T-cell (primary cell): ENCODE measurements at regions not wholly inside any gene's neighbourhood (a gene's known extent, or its start where the extent isn't known, plus 50 kb on each side); places are given as distances from the start of the nearest gene placed in this dataset.
"Not testable (repeated sequence)": the region's sequence is repeated elsewhere in the genome, so short reads cannot be mapped to it uniquely, and the experiment has no call there.

Source experiments
- ATAC-seq, 4 experiments: fragments of 200-7000 bp in 3 of 4; fragments of 150-1000 bp in 1 of 4; cut with Tn5 transposase; replicated peaks in 1 of 4; 1 replicate in 3 of 4; 2 replicates in 1 of 4; pipeline ENCODE4 v1.10.0; 2021; ENCODE audit warnings: moderate library complexity in 3 of 4, mild to moderate bottlenecking in 2 of 4, moderate number of reproducible peaks in 1 of 4
- CTCF ChIA-PET, 2 donors: fragments of 300-600 bp; sonication (Branson Sonifier 250); formaldehyde crosslinking; loops; one replicate each; lab custom pipeline; 2022; ENCODE audit warnings: antibody characterized with exemption in 2 of 2; lab: Charles Lee
- POLR2A ChIA-PET, 2 donors: fragments of 300-600 bp; sonication (Branson Sonifier 250); formaldehyde crosslinking; loops; one replicate each; lab custom pipeline; 2022; ENCODE audit warnings: antibody characterized with exemption in 2 of 2; lab: Charles Lee
- DNase-seq, 35 experiments: peaks; one replicate each; pipeline versions ENCODE4 v3.0.0 to v3.0.0-alpha.2; 2013 to 2023
- H3K27ac ChIP-seq: one replicate; pipeline ENCODE4 v1.5.1; 2013; ENCODE audit warnings: low read length
- H3K27me3 ChIP-seq, 2 experiments: replicated peaks in 1 of 2; 1 replicate in 1 of 2; 2 replicates in 1 of 2; pipeline versions ENCODE4 v1.6.1 to v1.7.0; 2013; ENCODE audit warnings: low read length in 1 of 2, mixed read lengths in 1 of 2; ENCODE audit not compliant: control insufficient read depth in 2 of 2, insufficient read depth in 2 of 2; ENCODE audit errors: extremely low read depth in 1 of 2
- H3K36me3 ChIP-seq, 2 donors: 1 replicate in 1 of 2; 2 replicates in 1 of 2; pipeline versions ENCODE4 v1.6.1 to v1.7.0; 2013; ENCODE audit warnings: low read length in 1 of 2; ENCODE audit not compliant: control insufficient read depth in 2 of 2, insufficient read depth in 1 of 2; ENCODE audit errors: extremely low read depth in 1 of 2
- H3K4me1 ChIP-seq, 2 experiments: 1 replicate in 1 of 2; 2 replicates in 1 of 2; pipeline versions ENCODE4 v1.6.1 to v1.7.0; 2013; ENCODE audit warnings: low read length in 2 of 2, mixed read lengths in 1 of 2; ENCODE audit not compliant: insufficient read depth in 2 of 2, control insufficient read depth in 1 of 2; ENCODE audit errors: extremely low read depth in 1 of 2
- H3K4me3 ChIP-seq, 2 donors: 1 replicate in 1 of 2; 2 replicates in 1 of 2; pipeline versions ENCODE4 v1.5.1 to v1.7.0; 2013; ENCODE audit warnings: mild to moderate bottlenecking in 2 of 2, low read length in 1 of 2, moderate library complexity in 1 of 2; ENCODE audit not compliant: control insufficient read depth in 1 of 2; ENCODE audit errors: extremely low read depth in 1 of 2
- H3K9me3 ChIP-seq: 2 replicates; pipeline ENCODE4 v1.7.0; 2013
- H3K27ac Mint-ChIP-seq, 2 donors: one replicate each; pipeline ENCODE4 v1.8.0; 2020 to 2021; ENCODE audit warnings: mild to moderate bottlenecking in 2 of 2, mixed read lengths in 2 of 2
- H3K27me3 Mint-ChIP-seq, 2 donors: one replicate each; pipeline ENCODE4 v1.8.0; 2021 to 2022; ENCODE audit warnings: mixed read lengths in 2 of 2
- H3K36me3 Mint-ChIP-seq: one replicate; pipeline ENCODE4 v1.8.0; 2021; ENCODE audit warnings: mixed read lengths
- H3K4me1 Mint-ChIP-seq, 3 donors: one replicate each; pipeline ENCODE4 v1.8.0; 2020 to 2022; ENCODE audit warnings: mixed read lengths in 3 of 3, mild to moderate bottlenecking in 1 of 3
- H3K4me3 Mint-ChIP-seq, 3 donors: one replicate each; pipeline ENCODE4 v1.8.0; 2020 to 2022; ENCODE audit warnings: mild to moderate bottlenecking in 3 of 3, mixed read lengths in 3 of 3, moderate library complexity in 3 of 3
- H3K9me3 Mint-ChIP-seq, 3 donors: one replicate each; pipeline ENCODE4 v1.8.0; 2020 to 2022; ENCODE audit warnings: mixed read lengths in 3 of 3
- WGBS: methylation state at CpG from one replicate; pipeline ENCODE4 v1.1.5; 2013; ENCODE audit warnings: missing lambda C conversion rate; ENCODE audit not compliant: insufficient coverage; 5-methylcytosine and 5-hydroxymethylcytosine counted together

GRCh38 chr3:11898611-11899325 is 52.1 kb upstream of the TAMM41 start:
- ChIA-PET CTCF (no interaction called here), POLR2A (no interaction called here)
- Mint-ChIP-seq H3K9me3 (peaks cover 0 to 3% (median 0%) of the 10 kb centered on the region in 3 donors), H3K36me3 (no peaks in the 10 kb centered on the region), H3K4me1 (no peaks in the 10 kb centered on the region), H3K4me3 (no peak overlapping the region), H3K27me3 (peaks cover 15% of the 10 kb centered on the region in 2 donors), H3K27ac (no peak overlapping the region)
- Histone ChIP-seq H3K36me3 (no peaks in the 10 kb centered on the region), H3K27ac (no peak overlapping the region), H3K4me3 (no peak overlapping the region), H3K4me1 (no peaks in the 10 kb centered on the region), H3K27me3 (peaks cover 0 to 17% of the 10 kb centered on the region in 2 experiments), H3K9me3 (no peaks in the 10 kb centered on the region)
- DNase-seq: no peak
- ATAC-seq: no peak
- WGBS: 91% methylated on average over 14 of the region's 18 CpGs

- H3K27me3 Mint-ChIP-seq, H3K36me3 ChIP-seq: not testable (repeated sequence)
- WGBS: 78% methylated on average over 3 of the region's 9 CpGs
These were observed 52.7 kb upstream of the TAMM41 start for GRCh38 chr3:11899389-11899788.

GRCh38 chr3:11899826-11900225 is 53.1 kb upstream of the TAMM41 start:
- no peaks in the 10 kb centered on the region for H3K36me3 Mint-ChIP-seq
- no peaks in the 10 kb centered on the region for H3K4me1 Mint-ChIP-seq
- DNase-seq (no peak), ATAC-seq (no peak)
- peaks cover 0 to 21% of the 10 kb centered on the region in 2 experiments for H3K27me3 ChIP-seq
- no peaks in the 10 kb centered on the region for H3K9me3 ChIP-seq
- CTCF ChIA-PET: no interaction called here
- H3K4me1 ChIP-seq: no peaks in the 10 kb centered on the region
- H3K4me3 Mint-ChIP-seq: no peak overlapping the region
- no peaks in the 10 kb centered on the region for H3K36me3 ChIP-seq
- no peaks in the 10 kb centered on the region for H3K9me3 Mint-ChIP-seq
- WGBS: 88% methylated on average over 11 of the region's 12 CpGs
- H3K27me3 Mint-ChIP-seq: peaks cover 5 to 8% of the 10 kb centered on the region in 2 donors
- POLR2A ChIA-PET: no interaction called here
- no peak overlapping the region for H3K27ac ChIP-seq
- H3K27ac Mint-ChIP-seq: no peak overlapping the region
- no peak overlapping the region for H3K4me3 ChIP-seq

More at GRCh38 chr3:11899389-11899788, 52.7 kb upstream of the TAMM41 start:
- H3K4me3 Mint-ChIP-seq, DNase-seq, H3K9me3 ChIP-seq, H3K4me3 ChIP-seq, CTCF ChIA-PET, H3K4me1 ChIP-seq, ATAC-seq, H3K27ac Mint-ChIP-seq, H3K9me3 Mint-ChIP-seq, H3K4me1 Mint-ChIP-seq, H3K27ac ChIP-seq, POLR2A ChIA-PET, H3K36me3 Mint-ChIP-seq: not testable (repeated sequence)
- H3K27me3 ChIP-seq: peaks cover 0 to 20% of the 10 kb centered on the region in 2 experiments

- H3K4me3 Mint-ChIP-seq: no peak overlapping the region
- ChIA-PET CTCF (no interaction called here), POLR2A (no interaction called here)
- H3K36me3 Mint-ChIP-seq: no peaks in the 10 kb centered on the region
- H3K27ac Mint-ChIP-seq: no peak overlapping the region
- Histone ChIP-seq H3K27me3 (peaks cover 0 to 21% of the 10 kb centered on the region in 2 experiments), H3K9me3 (no peaks in the 10 kb centered on the region), H3K4me3 (no peak overlapping the region), H3K4me1 (no peaks in the 10 kb centered on the region), H3K27ac (no peak overlapping the region), H3K36me3 (no peaks in the 10 kb centered on the region)
- WGBS: 27% methylated on average over 7 of the region's 10 CpGs
- no peaks in the 10 kb centered on the region for H3K4me1 Mint-ChIP-seq
- no peak for ATAC-seq
- H3K9me3 Mint-ChIP-seq: no peaks in the 10 kb centered on the region
- H3K27me3 Mint-ChIP-seq: peaks cover 3% of the 10 kb centered on the region in 2 donors
- DNase-seq: no peak
These were observed 54.1 kb upstream of the TAMM41 start for GRCh38 chr3:11900824-11901223.

- CTCF ChIA-PET: no interaction called here
These were observed 54.7 kb upstream of the TAMM41 start for GRCh38 chr3:11901286-11901875.

GRCh38 chr3:11903047-11903446 is 56.4 kb upstream of the TAMM41 start:
- Histone ChIP-seq H3K27ac (no peak overlapping the region), H3K27me3 (peaks cover 0 to 26% of the 10 kb centered on the region in 2 experiments), H3K36me3 (no peaks in the 10 kb centered on the region), H3K4me3 (no peak overlapping the region), H3K4me1 (no peaks in the 10 kb centered on the region), H3K9me3 (no peaks in the 10 kb centered on the region)
- 78% methylated on average over 11 of the region's 12 CpGs for WGBS
- Mint-ChIP-seq H3K4me3 (no peak overlapping the region), H3K4me1 (peaks cover 0 to 4% (median 0%) of the 10 kb centered on the region in 3 donors), H3K36me3 (no peaks in the 10 kb centered on the region), H3K27me3 (peaks cover 3 to 5% of the 10 kb centered on the region in 2 donors), H3K27ac (no peak overlapping the region), H3K9me3 (no peaks in the 10 kb centered on the region)
- DNase-seq (no peak), ATAC-seq (no peak)
- ChIA-PET CTCF (no interaction called here), POLR2A (no interaction called here)

More at GRCh38 chr3:11901286-11901875, 54.7 kb upstream of the TAMM41 start:
- Histone ChIP-seq H3K4me3 (no peak overlapping the region), H3K27ac (no peak overlapping the region), H3K27me3 (peaks cover 0 to 26% of the 10 kb centered on the region in 2 experiments), H3K9me3 (no peaks in the 10 kb centered on the region), H3K4me1 (no peaks in the 10 kb centered on the region), H3K36me3 (no peaks in the 10 kb centered on the region)
- peaks cover 3% of the 10 kb centered on the region in 2 donors for H3K27me3 Mint-ChIP-seq
- ATAC-seq (no peak), DNase-seq (no peak)
- H3K36me3 Mint-ChIP-seq: no peaks in the 10 kb centered on the region
- H3K27ac Mint-ChIP-seq: no peak overlapping the region
- no peak overlapping the region for H3K4me3 Mint-ChIP-seq
- POLR2A ChIA-PET: no interaction called here
- H3K9me3 Mint-ChIP-seq: no peaks in the 10 kb centered on the region
- 82% methylated on average over 7 of the region's 7 CpGs for WGBS
- no peaks in the 10 kb centered on the region for H3K4me1 Mint-ChIP-seq
